Loucy (cell line): ENCODE measurements at regions not wholly inside any gene's neighbourhood (a gene's known extent, or its start where the extent isn't known, plus 50 kb on each side); places are given as distances from the start of the nearest gene placed in this dataset.

Source experiments
- CTCF ChIP-seq: fragments of 200-600 bp; sonication (generic); conservative IDR thresholded peaks from 2 replicates; pipeline ENCODE4 v1.5.1; 2014; ENCODE audit warnings: mild to moderate bottlenecking, antibody characterized with exemption, low read length
- EZH2phosphoT487 ChIP-seq: fragments of 200-600 bp; IDR thresholded peaks from 2 replicates; pipeline ENCODE4 v1.6.1; 2018; ENCODE audit warnings: antibody characterized with exemption, mild to moderate bottlenecking, moderate library complexity, borderline replicate concordance

GRCh38 chr2:107012714-107013306 lies 126.8 kb upstream of the ST6GAL2 start:
- TF ChIP-seq CTCF = no peak
- TF ChIP-seq EZH2phosphoT487 = no peak
